H9 (cell line): ENCODE measurements at regions not wholly inside any gene's neighbourhood (a gene's known extent, or its start where the extent isn't known, plus 50 kb on each side); places are given as distances from the start of the nearest gene placed in this dataset.

Experiments
- DNase-seq: peaks from one replicate; pipeline ENCODE4 v3.0.0-alpha.2; 2017
- H2AFZ ChIP-seq: one replicate; pipeline ENCODE4 v1.6.1; 2013; ENCODE audit warnings: mild to moderate bottlenecking, low read length, control low read depth, moderate library complexity
- H2AK5ac ChIP-seq: 2 replicates; pipeline ENCODE4 v1.6.1; 2013; ENCODE audit warnings: low read length, control low read depth, mixed read lengths; ENCODE audit not compliant: insufficient read length
- H2BK120ac ChIP-seq: one replicate; pipeline ENCODE4 v1.6.1; 2013; ENCODE audit warnings: low read depth, mild to moderate bottlenecking, low read length, control low read depth, inconsistent platforms; ENCODE audit not compliant: poor library complexity, severe bottlenecking
- H2BK12ac ChIP-seq: 2 replicates; pipeline ENCODE4 v1.6.1; 2013; ENCODE audit warnings: low read length, control low read depth, mixed read lengths, low read depth; ENCODE audit not compliant: insufficient read length
- H2BK15ac ChIP-seq: 2 replicates; pipeline ENCODE4 v1.6.1; 2013; ENCODE audit warnings: low read depth, low read length, control low read depth
- H2BK20ac ChIP-seq: one replicate; pipeline ENCODE4 v1.6.1; 2013; ENCODE audit warnings: low read depth, mild to moderate bottlenecking, low read length, control low read depth, inconsistent platforms; ENCODE audit not compliant: poor library complexity, severe bottlenecking
- H2BK5ac ChIP-seq: 2 replicates; pipeline ENCODE4 v1.6.1; 2013; ENCODE audit warnings: low read length, control low read depth, mixed read lengths; ENCODE audit not compliant: insufficient read length
- H3K14ac ChIP-seq: 2 replicates; pipeline ENCODE4 v1.6.1; 2013; ENCODE audit warnings: low read length, control low read depth; ENCODE audit not compliant: insufficient read depth
- H3K18ac ChIP-seq: 2 replicates; pipeline ENCODE4 v1.6.1; 2013; ENCODE audit warnings: low read depth, mild to moderate bottlenecking, mixed read lengths, low read length, control low read depth; ENCODE audit not compliant: insufficient read length
- H3K23ac ChIP-seq: 2 replicates; pipeline ENCODE4 v1.6.1; 2013; ENCODE audit warnings: low read length, control low read depth, mixed read lengths, low read depth; ENCODE audit not compliant: insufficient read length
- H3K23me2 ChIP-seq: 2 replicates; pipeline ENCODE4 v1.6.1; 2013; ENCODE audit warnings: low read depth, mild to moderate bottlenecking, mixed read lengths, low read length, control low read depth; ENCODE audit not compliant: insufficient read length, poor library complexity, severe bottlenecking
- H3K27ac ChIP-seq: 2 replicates; pipeline ENCODE4 v1.5.1; 2013; ENCODE audit warnings: low read length, control low read depth, mixed read lengths, low read depth; ENCODE audit not compliant: insufficient read length
- H3K27me3 ChIP-seq: 2 replicates; pipeline ENCODE4 v1.6.1; 2013; ENCODE audit warnings: low read length, control low read depth, inconsistent platforms; ENCODE audit not compliant: insufficient read depth
- H3K4ac ChIP-seq: 2 replicates; pipeline ENCODE4 v1.6.1; 2013; ENCODE audit warnings: low read depth, mild to moderate bottlenecking, control low read depth, inconsistent platforms, low read length, moderate library complexity
- H3K4me1 ChIP-seq: 2 replicates; pipeline ENCODE4 v1.6.1; 2013; ENCODE audit warnings: low read length, control low read depth, inconsistent platforms; ENCODE audit not compliant: insufficient read depth
- H3K4me2 ChIP-seq: 2 replicates; pipeline ENCODE4 v1.6.1; 2013; ENCODE audit warnings: low read length, control low read depth, mixed read lengths; ENCODE audit not compliant: insufficient read length, insufficient read depth
- H3K56ac ChIP-seq: 2 replicates; pipeline ENCODE4 v1.6.1; 2013; ENCODE audit warnings: low read depth, mild to moderate bottlenecking, mixed read lengths, low read length, control low read depth; ENCODE audit not compliant: insufficient read length
- H3K79me1 ChIP-seq: 2 replicates; pipeline ENCODE4 v1.6.1; 2013; ENCODE audit warnings: low read depth, mild to moderate bottlenecking, moderate library complexity, low read length, control low read depth, inconsistent platforms; ENCODE audit not compliant: insufficient read depth, poor library complexity, severe bottlenecking
- H3K79me2 ChIP-seq: 2 replicates; pipeline ENCODE4 v1.6.1; 2013; ENCODE audit warnings: low read length, control low read depth, inconsistent platforms; ENCODE audit not compliant: insufficient read depth
- H3K9ac ChIP-seq: 2 replicates; pipeline ENCODE4 v1.6.1; 2013; ENCODE audit warnings: low read length, control low read depth, mixed read lengths; ENCODE audit not compliant: insufficient read length; ENCODE audit errors: extremely low read depth
- H3K9me3 ChIP-seq: one replicate; pipeline ENCODE4 v1.6.1; 2013; ENCODE audit warnings: low read depth, low read length, inconsistent platforms; ENCODE audit not compliant: control insufficient read depth
- H3T11ph ChIP-seq: one replicate; pipeline ENCODE4 v1.6.1; 2013; ENCODE audit warnings: mild to moderate bottlenecking, low read length, control low read depth, inconsistent platforms
- H4K20me1 ChIP-seq: one replicate; pipeline ENCODE4 v1.6.1; 2013; ENCODE audit not compliant: control insufficient read depth, insufficient read length, insufficient read depth
- H4K5ac ChIP-seq: 2 replicates; pipeline ENCODE4 v1.6.1; 2013; ENCODE audit warnings: low read depth, mild to moderate bottlenecking, mixed read lengths, low read length, control low read depth; ENCODE audit not compliant: insufficient read length
- H4K8ac ChIP-seq: replicated peaks from 2 replicates; pipeline ENCODE4 v1.6.1; 2013; ENCODE audit warnings: low read length, control low read depth, mixed read lengths, low read depth; ENCODE audit not compliant: insufficient read length
- H4K91ac ChIP-seq: 2 replicates; pipeline ENCODE4 v1.6.1; 2013; ENCODE audit warnings: low read depth, mild to moderate bottlenecking, moderate library complexity, mixed read lengths, low read length, control low read depth; ENCODE audit not compliant: insufficient read length
- H3K27ac Mint-ChIP-seq, 3 experiments: 2 replicates in 2 of 3; 3 replicates in 1 of 3; pipeline ENCODE4 v1.8.0; 2020 to 2021; ENCODE audit warnings: mixed read lengths in 3 of 3, mild to moderate bottlenecking in 1 of 3, moderate library complexity in 1 of 3
- H3K27me3 Mint-ChIP-seq: 2 replicates; pipeline ENCODE4 v1.8.0; 2021; ENCODE audit warnings: low read depth, mild to moderate bottlenecking, moderate library complexity, mixed read lengths
- H3K36me3 Mint-ChIP-seq, 3 experiments: 2 replicates in 2 of 3; 3 replicates in 1 of 3; pipeline ENCODE4 v1.8.0; 2020 to 2021; ENCODE audit warnings: low read depth in 3 of 3, mixed read lengths in 3 of 3; ENCODE audit not compliant: insufficient read depth in 1 of 3
- H3K4me1 Mint-ChIP-seq, 2 experiments: 2 replicates each; pipeline ENCODE4 v1.8.0; 2020; ENCODE audit warnings: mixed read lengths in 2 of 2
- H3K4me3 Mint-ChIP-seq, 2 experiments: 2 replicates in 1 of 2; 3 replicates in 1 of 2; pipeline ENCODE4 v1.8.0; 2020 to 2021; ENCODE audit warnings: mild to moderate bottlenecking in 2 of 2, mixed read lengths in 2 of 2, moderate library complexity in 1 of 2
- H3K9me3 Mint-ChIP-seq, 2 experiments: 2 replicates in 1 of 2; 3 replicates in 1 of 2; pipeline ENCODE4 v1.8.0; 2020; ENCODE audit warnings: mild to moderate bottlenecking in 2 of 2, mixed read lengths in 2 of 2, moderate library complexity in 1 of 2
- CTCF ChIP-seq: fragments of 200-600 bp; sonication (generic); conservative IDR thresholded peaks from 3 replicates; pipeline ENCODE4 v1.8.0; 2021; ENCODE audit warnings: antibody characterized with exemption, mild to moderate bottlenecking
- WGBS: extraction: QIAGEN DNeasy Blood & Tissue Kit; methylation state at CpG from one replicate; pipeline ENCODE4 v1.1.7; 2013; ENCODE audit warnings: missing lambda C conversion rate, low lambda C conversion rate, mixed read lengths; ENCODE audit not compliant: insufficient read length; ENCODE audit errors: extremely low coverage; 5-methylcytosine and 5-hydroxymethylcytosine counted together

- Histone ChIP-seq H3K4me2 (no peak overlapping the region), H3K4me1 (no peaks in the 10 kb centered on the region), H3K27ac (no peak overlapping the region), H3K14ac (no peak overlapping the region), H2BK5ac (no peak overlapping the region), H2AFZ (no peak overlapping the region), H3T11ph (no peak overlapping the region), H3K18ac (no peak overlapping the region), H2BK120ac (no peak overlapping the region), H2AK5ac (no peak overlapping the region), H3K79me1 (no peaks in the 10 kb centered on the region), H3K23me2 (no peaks in the 10 kb centered on the region), H2BK15ac (no peak overlapping the region), H2BK20ac (no peak overlapping the region), H3K4ac (no peak overlapping the region), H3K9me3 (no peaks in the 10 kb centered on the region), H3K9ac (no peak overlapping the region), H3K27me3 (no peaks in the 10 kb centered on the region), H4K8ac (no peak overlapping the region), H3K23ac (no peak overlapping the region), H4K5ac (no peak overlapping the region), H4K91ac (no peak overlapping the region), H2BK12ac (no peak overlapping the region), H3K56ac (no peak overlapping the region), H3K79me2 (no peaks in the 10 kb centered on the region), H4K20me1 (no peaks in the 10 kb centered on the region)
- peaks cover 3% of the 10 kb centered on the region for H3K27me3 Mint-ChIP-seq
- H3K27ac Mint-ChIP-seq, result no peak overlapping the region
- no CpG with 5 or more reads among the region's 3 CpGs for WGBS
- H3K4me3 Mint-ChIP-seq, result no peak overlapping the region
- no peak for DNase-seq
- H3K9me3 Mint-ChIP-seq, result peaks cover 7 to 8% of the 10 kb centered on the region in 2 experiments
- peaks cover 0 to 8% (median 0%) of the 10 kb centered on the region in 3 experiments; a peak in 4 of 7 replicates for H3K36me3 Mint-ChIP-seq
- H3K4me1 Mint-ChIP-seq, result peaks cover 7 to 9% of the 10 kb centered on the region in 2 experiments
- TF ChIP-seq CTCF, result no peak
Measured at GRCh38 chr2:109720380-109721106, 73.6 kb upstream of the RGPD5 start.
